Thyroid gland (tissue), 4 donors: ENCODE measurements at regions not wholly inside any gene's neighbourhood (a gene's known extent, or its start where the extent isn't known, plus 50 kb on each side); places are given as distances from the start of the nearest gene placed in this dataset.

Experiments
- POLR2A ChIP-seq, 2 donors: fragments of 450-650 bp; IDR thresholded peaks; one replicate each; pipeline ENCODE4 v1.6.1; 2017; ENCODE audit warnings: antibody characterized with exemption in 2 of 2, mild to moderate bottlenecking in 2 of 2, moderate library complexity in 1 of 2
- TF ChIP-seq, protein P1 (sequence below), 6 experiments: fragments of 200-600 bp in 3 of 6; fragments of 450-650 bp in 3 of 6; sonication (generic) in 3 of 6; IDR thresholded peaks; one replicate each; pipeline ENCODE4 v1.5.1; 2016 to 2019; ENCODE audit warnings: antibody characterized with exemption in 6 of 6, mild to moderate bottlenecking in 2 of 6, inconsistent platforms in 1 of 6, moderate library complexity in 1 of 6

DNA sequence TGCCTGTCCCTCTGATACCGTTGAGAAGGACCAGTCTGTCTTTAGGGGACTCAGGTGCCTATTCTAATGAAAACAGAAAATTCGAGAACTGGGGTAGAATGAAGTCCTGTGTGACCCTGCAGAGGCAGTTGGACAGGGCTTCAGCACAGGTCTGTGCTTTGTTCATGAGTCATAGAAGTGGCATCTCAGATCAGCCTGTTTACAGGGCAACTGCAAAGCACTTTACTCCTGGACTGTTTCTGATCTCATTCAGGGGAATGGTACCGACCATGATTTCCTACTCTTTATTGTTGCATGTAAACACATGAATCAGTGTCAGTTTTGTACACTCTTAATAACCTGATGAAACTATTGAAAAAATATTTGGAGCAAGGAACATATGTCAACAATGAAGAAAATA lies 1517.0 kb downstream of the AACS start:
- TF ChIP-seq, protein P1, sequence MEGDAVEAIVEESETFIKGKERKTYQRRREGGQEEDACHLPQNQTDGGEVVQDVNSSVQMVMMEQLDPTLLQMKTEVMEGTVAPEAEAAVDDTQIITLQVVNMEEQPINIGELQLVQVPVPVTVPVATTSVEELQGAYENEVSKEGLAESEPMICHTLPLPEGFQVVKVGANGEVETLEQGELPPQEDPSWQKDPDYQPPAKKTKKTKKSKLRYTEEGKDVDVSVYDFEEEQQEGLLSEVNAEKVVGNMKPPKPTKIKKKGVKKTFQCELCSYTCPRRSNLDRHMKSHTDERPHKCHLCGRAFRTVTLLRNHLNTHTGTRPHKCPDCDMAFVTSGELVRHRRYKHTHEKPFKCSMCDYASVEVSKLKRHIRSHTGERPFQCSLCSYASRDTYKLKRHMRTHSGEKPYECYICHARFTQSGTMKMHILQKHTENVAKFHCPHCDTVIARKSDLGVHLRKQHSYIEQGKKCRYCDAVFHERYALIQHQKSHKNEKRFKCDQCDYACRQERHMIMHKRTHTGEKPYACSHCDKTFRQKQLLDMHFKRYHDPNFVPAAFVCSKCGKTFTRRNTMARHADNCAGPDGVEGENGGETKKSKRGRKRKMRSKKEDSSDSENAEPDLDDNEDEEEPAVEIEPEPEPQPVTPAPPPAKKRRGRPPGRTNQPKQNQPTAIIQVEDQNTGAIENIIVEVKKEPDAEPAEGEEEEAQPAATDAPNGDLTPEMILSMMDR (IDR thresholded peaks at IDR 0.05), result no peak
- no peak for TF ChIP-seq POLR2A (IDR thresholded peaks at IDR 0.05)
